H1 (cell line): ENCODE measurements at regions not wholly inside any gene's neighbourhood (a gene's known extent, or its start where the extent isn't known, plus 50 kb on each side); places are given as distances from the start of the nearest gene placed in this dataset.

ENCODE experiments used
- CTCF ChIA-PET: fragments of 300-600 bp; sonication (Branson Sonifier 250); formaldehyde crosslinking; loops from one replicate; lab custom pipeline; 2021; ENCODE audit not compliant: partially characterized antibody; lab: Charles Lee
- POLR2A ChIA-PET: fragments of 300-600 bp; sonication (Branson Sonifier 250); formaldehyde crosslinking; loops from one replicate; lab custom pipeline; 2021; ENCODE audit warnings: inconsistent platforms; ENCODE audit not compliant: partially characterized antibody; lab: Charles Lee
- DNase-seq, 2 experiments: peaks; one replicate each; pipeline versions ENCODE4 v3.0.0 to v3.0.0-alpha.2; 2010 to 2022; ENCODE audit warnings: low spot score in 2 of 2, low read depth in 1 of 2, mixed read lengths in 1 of 2
- FAIRE-seq: peaks from 2 replicates; lab custom pipeline; 2011; peaks lifted over from hg19 to GRCh38; lab: Jason Lieb, UNC
- H2AFZ ChIP-seq: 2 replicates; pipeline ENCODE4 v1.8.1; 2012; ENCODE audit warnings: low read length, inconsistent platforms
- H2AK5ac ChIP-seq: 2 replicates; pipeline ENCODE4 v1.6.1; 2013; ENCODE audit warnings: low read depth, low read length
- H2BK120ac ChIP-seq: replicated peaks from 2 replicates; pipeline ENCODE3; 2013; ENCODE audit warnings: low read depth, low read length, inconsistent platforms
- H2BK12ac ChIP-seq: 2 replicates; pipeline ENCODE4 v1.6.1; 2013; ENCODE audit warnings: low read depth, low read length
- H2BK15ac ChIP-seq: 2 replicates; pipeline ENCODE4 v1.6.1; 2013; ENCODE audit warnings: low read length
- H2BK20ac ChIP-seq: 2 replicates; pipeline ENCODE4 v1.6.1; 2013; ENCODE audit warnings: low read length
- H2BK5ac ChIP-seq: 2 replicates; pipeline ENCODE4 v1.6.1; 2013; ENCODE audit warnings: low read depth, low read length
- H3K14ac ChIP-seq: 2 replicates; pipeline ENCODE4 v1.6.1; 2013; ENCODE audit warnings: inconsistent platforms; ENCODE audit not compliant: insufficient read length
- H3K18ac ChIP-seq: 2 replicates; pipeline ENCODE4 v1.6.1; 2013; ENCODE audit warnings: low read length; ENCODE audit errors: extremely low read depth
- H3K23ac ChIP-seq: 2 replicates; pipeline ENCODE4 v1.6.1; 2013; ENCODE audit warnings: inconsistent platforms; ENCODE audit not compliant: insufficient read length
- H3K23me2 ChIP-seq: 2 replicates; pipeline ENCODE4 v1.6.1; 2013; ENCODE audit warnings: low read depth, low read length
- H3K27ac ChIP-seq: 2 replicates; pipeline ENCODE4 v1.6.1; 2011; ENCODE audit warnings: low read depth, low read length, inconsistent platforms
- H3K27me3 ChIP-seq, 4 experiments: replicated peaks in 1 of 4; 1 replicate in 1 of 4; 2 replicates in 3 of 4; pipeline versions ENCODE4 v1.6.1 to v1.8.1; 2011 to 2013; ENCODE audit warnings: low read length in 3 of 4, mild to moderate bottlenecking in 3 of 4, inconsistent platforms in 2 of 4, mixed read lengths in 2 of 4, moderate library complexity in 1 of 4; ENCODE audit not compliant: control insufficient read depth in 3 of 4, insufficient read depth in 3 of 4; ENCODE audit errors: extremely low read depth in 1 of 4
- H3K36me3 ChIP-seq, 4 experiments: 2 replicates each; pipeline versions ENCODE4 v1.6.1 to v1.8.1; 2011 to 2013; ENCODE audit warnings: mild to moderate bottlenecking in 4 of 4, low read length in 3 of 4, moderate library complexity in 2 of 4, control low read depth in 1 of 4, inconsistent platforms in 1 of 4; ENCODE audit not compliant: insufficient read depth in 4 of 4, control insufficient read depth in 2 of 4
- H3K4ac ChIP-seq: replicated peaks from 2 replicates; pipeline ENCODE3; 2013; ENCODE audit warnings: low read length, low read depth, mixed read lengths, inconsistent platforms; ENCODE audit not compliant: insufficient read length
- H3K4me1 ChIP-seq, 4 experiments: replicated peaks in 1 of 4; 1 replicate in 1 of 4; 2 replicates in 3 of 4; pipeline versions ENCODE4 v1.6.1 to v1.8.1; 2011 to 2013; ENCODE audit warnings: low read length in 3 of 4, inconsistent platforms in 2 of 4, mixed read lengths in 1 of 4; ENCODE audit not compliant: insufficient read depth in 4 of 4, control insufficient read depth in 3 of 4
- H3K4me2 ChIP-seq, 2 experiments: 2 replicates each; pipeline versions ENCODE4 v1.6.1 to v1.8.1; 2011 to 2013; ENCODE audit warnings: low read depth in 2 of 2, low read length in 2 of 2, control low read depth in 1 of 2, inconsistent platforms in 1 of 2, mild to moderate bottlenecking in 1 of 2; ENCODE audit not compliant: insufficient read depth in 1 of 2
- H3K4me3 ChIP-seq, 4 experiments: fragments of 200-600, 300-600 bp in 1 of 4; sonication (generic), shearing (Covaris generic), sonication (Bioruptor Twin) in 1 of 4; 2 replicates each; pipeline versions ENCODE4 v1.5.1 to v1.8.1; 2011 to 2016; ENCODE audit warnings: low read length in 4 of 4, low read depth in 3 of 4, control low read depth in 2 of 4, inconsistent platforms in 2 of 4, mild to moderate bottlenecking in 2 of 4, mixed read lengths in 1 of 4, moderate library complexity in 1 of 4; ENCODE audit not compliant: insufficient read depth in 2 of 4; ENCODE audit errors: extremely low read depth in 1 of 4
- H3K56ac ChIP-seq: replicated peaks from 2 replicates; pipeline ENCODE3; 2013; ENCODE audit warnings: low read depth, mild to moderate bottlenecking, mixed read lengths, low read length, inconsistent platforms; ENCODE audit not compliant: insufficient read length
- H3K79me1 ChIP-seq: 2 replicates; pipeline ENCODE4 v1.6.1; 2013; ENCODE audit warnings: low read depth, low read length, control low read depth
- H3K79me2 ChIP-seq, 2 experiments: 2 replicates each; pipeline versions ENCODE4 v1.6.1 to v1.8.1; 2012 to 2013; ENCODE audit warnings: low read length in 2 of 2, mild to moderate bottlenecking in 2 of 2, inconsistent platforms in 1 of 2; ENCODE audit not compliant: insufficient read depth in 2 of 2, control insufficient read depth in 1 of 2
- H3K9ac ChIP-seq, 4 experiments: replicated peaks in 1 of 4; 1 replicate in 1 of 4; 2 replicates in 3 of 4; pipeline versions ENCODE4 v1.6.1 to v1.8.1; 2011 to 2013; ENCODE audit warnings: low read depth in 3 of 4, low read length in 3 of 4, control low read depth in 2 of 4, mild to moderate bottlenecking in 2 of 4, moderate library complexity in 2 of 4, inconsistent platforms in 1 of 4; ENCODE audit errors: extremely low read depth in 1 of 4
- H3K9me3 ChIP-seq, 2 experiments: 2 replicates each; pipeline versions ENCODE4 v1.6.1 to v1.8.1; 2012 to 2013; ENCODE audit warnings: mild to moderate bottlenecking in 2 of 2, moderate library complexity in 2 of 2, control low read depth in 1 of 2, inconsistent platforms in 1 of 2, low read depth in 1 of 2, low read length in 1 of 2, mixed read lengths in 1 of 2; ENCODE audit not compliant: insufficient read depth in 2 of 2
- H4K20me1 ChIP-seq, 2 experiments: replicated peaks in 1 of 2; 2 replicates each; pipeline versions ENCODE3 to v1.8.1; 2011 to 2013; ENCODE audit warnings: inconsistent platforms in 2 of 2, low read length in 2 of 2, mild to moderate bottlenecking in 1 of 2; ENCODE audit not compliant: insufficient read depth in 2 of 2, control insufficient read depth in 1 of 2
- H4K5ac ChIP-seq: 2 replicates; pipeline ENCODE4 v1.6.1; 2013; ENCODE audit warnings: low read length, low read depth, mixed read lengths, inconsistent platforms; ENCODE audit not compliant: insufficient read length
- H4K8ac ChIP-seq: 2 replicates; pipeline ENCODE4 v1.8.0; 2013; ENCODE audit warnings: mild to moderate bottlenecking, moderate library complexity, low read length, inconsistent platforms; ENCODE audit not compliant: insufficient read depth; ENCODE audit errors: extremely low read depth
- H4K91ac ChIP-seq: replicated peaks from 2 replicates; pipeline ENCODE3; 2013; ENCODE audit warnings: low read length, mixed read lengths, inconsistent platforms; ENCODE audit not compliant: insufficient read length
- ATF3 ChIP-seq: IDR thresholded peaks from 2 replicates; pipeline ENCODE4 v1.6.1; 2011; ENCODE audit warnings: low read depth, mild to moderate bottlenecking, low read length; ENCODE audit not compliant: insufficient read depth
- CBX8 ChIP-seq: fragments of 300-800, 300-1000 bp; sonication (generic); IDR thresholded peaks from 2 replicates; pipeline ENCODE4 v1.7.1; 2016; ENCODE audit warnings: low read depth, low read length, borderline replicate concordance
- EGR1 ChIP-seq: IDR thresholded peaks from 2 replicates; pipeline ENCODE4 v1.6.1; 2011; ENCODE audit warnings: low read depth, low read length, borderline replicate concordance
- HDAC2 ChIP-seq, 2 experiments: fragments of 300-600 bp in 1 of 2; sonication (generic) in 1 of 2; IDR thresholded peaks; 2 replicates each; pipeline ENCODE4 v1.6.1; 2011 to 2012; ENCODE audit warnings: low read depth in 2 of 2, low read length in 2 of 2, mild to moderate bottlenecking in 2 of 2, moderate library complexity in 2 of 2, borderline replicate concordance in 1 of 2, inconsistent platforms in 1 of 2
- KDM1A ChIP-seq: fragments of 200-600, 300-600 bp; sonication (generic); IDR thresholded peaks from 2 replicates; pipeline ENCODE4 v1.7.1; 2016; ENCODE audit warnings: mild to moderate bottlenecking, low read length, borderline replicate concordance
- KDM5A ChIP-seq: fragments of 200-600 bp; IDR thresholded peaks from 2 replicates; pipeline ENCODE4 v1.7.1; 2012; ENCODE audit warnings: mild to moderate bottlenecking, low read length, inconsistent platforms, mixed read lengths
- MAX ChIP-seq: IDR thresholded peaks from 2 replicates; pipeline ENCODE4 v1.6.1; 2012; ENCODE audit warnings: inconsistent platforms
- NANOG ChIP-seq: IDR thresholded peaks from 2 replicates; pipeline ENCODE4 v1.6.1; 2011; ENCODE audit warnings: low read length, low read depth, mild to moderate bottlenecking, inconsistent platforms; ENCODE audit not compliant: insufficient read depth, poor library complexity, severe bottlenecking
- RBBP5 ChIP-seq: IDR thresholded peaks from 2 replicates; pipeline ENCODE4 v1.7.1; 2012; ENCODE audit warnings: low read depth, mild to moderate bottlenecking, inconsistent platforms, low read length, moderate library complexity, borderline replicate concordance
- SAP30 ChIP-seq: fragments of 300-600 bp; sonication (generic); IDR thresholded peaks from 2 replicates; pipeline ENCODE4 v1.7.1; 2012; ENCODE audit warnings: low read length, moderate library complexity, mild to moderate bottlenecking, inconsistent platforms; ENCODE audit not compliant: insufficient read depth, insufficient replicate concordance
- SP1 ChIP-seq: IDR thresholded peaks from 2 replicates; pipeline ENCODE4 v1.6.1; 2011; ENCODE audit warnings: low read depth, low read length
- SP2 ChIP-seq: IDR thresholded peaks from 2 replicates; pipeline ENCODE4 v1.6.1; 2012; ENCODE audit warnings: mild to moderate bottlenecking, low read length, inconsistent platforms
- SP4 ChIP-seq: IDR thresholded peaks from 2 replicates; pipeline ENCODE4 v1.6.1; 2012; ENCODE audit warnings: low read length, inconsistent platforms
- TEAD4 ChIP-seq: IDR thresholded peaks from 2 replicates; pipeline ENCODE4 v1.6.1; 2012; ENCODE audit warnings: low read depth, low read length, inconsistent platforms, mixed read lengths
- WGBS, 2 experiments: shearing (Covaris generic) in 1 of 2; methylation state at CpG; one replicate each; pipeline versions ENCODE4 v1.1.6 to v1.1.7; 2013 to 2015; ENCODE audit warnings: low lambda C conversion rate in 2 of 2, mixed read lengths in 2 of 2, inconsistent platforms in 1 of 2, low coverage in 1 of 2, missing lambda C conversion rate in 1 of 2; ENCODE audit not compliant: insufficient replicate concordance in 2 of 2, insufficient coverage in 1 of 2, insufficient read length in 1 of 2; ENCODE audit errors: extremely low coverage in 1 of 2, missing lambda C conversion rate in 1 of 2; 5-methylcytosine and 5-hydroxymethylcytosine counted together

- FAIRE-seq: no peak
- Histone ChIP-seq H4K5ac (no peak overlapping the region), H3K56ac (no peak overlapping the region), H2AFZ (no peak overlapping the region), H2BK5ac (no peak overlapping the region), H2BK12ac (no peak overlapping the region), H3K18ac (no peak overlapping the region), H3K36me3 (no peaks in the 10 kb centered on the region), H2BK15ac (no peak overlapping the region), H4K91ac (no peak overlapping the region), H4K8ac (no peak overlapping the region), H3K23me2 (no peaks in the 10 kb centered on the region), H3K4me1 (no peaks in the 10 kb centered on the region), H3K4ac (no peak overlapping the region), H3K27me3 (no peaks in the 10 kb centered on the region), H3K4me3 (no peak overlapping the region), H3K79me1 (no peaks in the 10 kb centered on the region), H3K79me2 (no peaks in the 10 kb centered on the region), H3K27ac (no peak overlapping the region), H3K9ac (no peak overlapping the region), H3K14ac (no peak overlapping the region), H2BK20ac (no peak overlapping the region), H3K23ac (no peak overlapping the region), H2AK5ac (no peak overlapping the region), H3K4me2 (no peak overlapping the region), H3K9me3 (peaks cover 0 to 12% of the 10 kb centered on the region in 2 experiments; a peak in 1 of 4 replicates), H4K20me1 (no peaks in the 10 kb centered on the region), H2BK120ac (no peak overlapping the region)
- ChIA-PET CTCF (interaction anchor here (0.9 to 1.7 kb wide), 3 partner anchors 16 to 39 kb away, joined by 3 read pairs; no protein-coding TSS in a partner anchor), POLR2A (no interaction called here)
- no peak for DNase-seq
- 98% methylated on average over 2 of the region's 2 CpGs; no CpG with 5 or more reads in 1 of the 2 experiments for WGBS, 2 experiments
- TF ChIP-seq SP4: no peak
- TF ChIP-seq KDM1A: no peak
- no peak for TF ChIP-seq KDM5A
- TF ChIP-seq CBX8: no peak
- TF ChIP-seq ATF3: no peak
- TF ChIP-seq SAP30: no peak
- TF ChIP-seq EGR1: no peak
- TF ChIP-seq TEAD4: no peak
- TF ChIP-seq SP2: no peak
- TF ChIP-seq HDAC2 (IDR thresholded peaks at IDR 0.05; ENCODE audit: borderline replicate concordance in 1 of 2, low read depth in 2 of 2, low read length in 2 of 2): no peak
- TF ChIP-seq SP1: no peak
- TF ChIP-seq RBBP5: no peak
- no peak for TF ChIP-seq NANOG
- TF ChIP-seq MAX: no peak
These were observed 137.7 kb downstream of the AHR start for GRCh38 chr7:17436126-17436525.
